ENCODE measurements at regions not wholly inside any gene's neighbourhood (a gene's known extent, or its start where the extent isn't known, plus 50 kb on each side); places are given as distances from the start of the nearest gene placed in this dataset.

- TF ChIP-seq EZH2 (IDR thresholded peaks at IDR 0.05; ENCODE audit: borderline replicate concordance, low read length) = no peak
- no peaks in the 10 kb centered on the region for H4K20me1 ChIP-seq (ENCODE audit: insufficient read depth, low read length)
- H3K9ac ChIP-seq (ENCODE audit: low read length) = no peak overlapping the region
- no peaks in the 10 kb centered on the region for H3K27me3 ChIP-seq (ENCODE audit: insufficient read depth, low read length)
- no peak overlapping the region for H3K4me3 ChIP-seq (ENCODE audit: low read depth, low read length, poor library complexity, severe bottlenecking)
- no peak overlapping the region for H3K4me2 ChIP-seq (ENCODE audit: low read length)
- H2AFZ ChIP-seq (ENCODE audit: low read length) = no peak overlapping the region
- H3K9me3 ChIP-seq (ENCODE audit: low read length) = no peaks in the 10 kb centered on the region
- H3K27ac ChIP-seq (ENCODE audit: low read depth, low read length, poor library complexity, severe bottlenecking) = no peak overlapping the region
- no peaks in the 10 kb centered on the region for H3K4me1 ChIP-seq (ENCODE audit: insufficient read depth, low read length, severe bottlenecking)
- H3K79me2 ChIP-seq (ENCODE audit: insufficient read depth, low read length) = no peaks in the 10 kb centered on the region
- no peaks in the 10 kb centered on the region for H3F3A ChIP-seq (ENCODE audit: insufficient read depth, low read length)
- H3K9me2 ChIP-seq (ENCODE audit: low read depth, low read length) = no peaks in the 10 kb centered on the region
- H3K36me3 ChIP-seq (ENCODE audit: insufficient read depth, low read length) = no peaks in the 10 kb centered on the region
Measured at GRCh38 chr10:9848278-9848677, 1169.4 kb upstream of the CELF2 start.

- Histone ChIP-seq H3K4me2 (ENCODE audit: low read length) (no peak overlapping the region), H3K79me2 (ENCODE audit: insufficient read depth, low read length) (no peaks in the 10 kb centered on the region), H3K4me3 (ENCODE audit: low read depth, low read length, poor library complexity, severe bottlenecking) (no peak overlapping the region), H3K27me3 (ENCODE audit: insufficient read depth, low read length) (no peaks in the 10 kb centered on the region), H3K27ac (ENCODE audit: low read depth, low read length, poor library complexity, severe bottlenecking) (no peak overlapping the region), H2AFZ (ENCODE audit: low read length) (no peak overlapping the region), H3K36me3 (ENCODE audit: insufficient read depth, low read length) (no peaks in the 10 kb centered on the region), H3K9me2 (ENCODE audit: low read depth, low read length) (no peaks in the 10 kb centered on the region), H3K4me1 (ENCODE audit: insufficient read depth, low read length, severe bottlenecking) (no peaks in the 10 kb centered on the region), H4K20me1 (ENCODE audit: insufficient read depth, low read length) (no peaks in the 10 kb centered on the region), H3K9ac (ENCODE audit: low read length) (no peak overlapping the region), H3K9me3 (ENCODE audit: low read length) (no peaks in the 10 kb centered on the region), H3F3A (ENCODE audit: insufficient read depth, low read length) (no peaks in the 10 kb centered on the region)
- TF ChIP-seq CTCF (IDR thresholded peaks at IDR 0.05; ENCODE audit: low read length) (no peak), EZH2 (IDR thresholded peaks at IDR 0.05; ENCODE audit: borderline replicate concordance, low read length) (no peak)
Measured at GRCh38 chr10:9848981-9849380, 1168.7 kb upstream of the CELF2 start.

GRCh38 chr10:9850415-9850814 is 1167.3 kb upstream of the CELF2 start:
- H3K4me2 ChIP-seq (ENCODE audit: low read length) = no peak overlapping the region
- no peak overlapping the region for H3K27ac ChIP-seq (ENCODE audit: low read depth, low read length, poor library complexity, severe bottlenecking)
- H3K4me1 ChIP-seq (ENCODE audit: insufficient read depth, low read length, severe bottlenecking) = no peaks in the 10 kb centered on the region
- H3K9ac ChIP-seq (ENCODE audit: low read length) = no peak overlapping the region
- no peaks in the 10 kb centered on the region for H4K20me1 ChIP-seq (ENCODE audit: insufficient read depth, low read length)
- H3F3A ChIP-seq (ENCODE audit: insufficient read depth, low read length) = no peaks in the 10 kb centered on the region
- no peak for TF ChIP-seq EZH2 (IDR thresholded peaks at IDR 0.05; ENCODE audit: borderline replicate concordance, low read length)
- TF ChIP-seq CTCF (IDR thresholded peaks at IDR 0.05; ENCODE audit: low read length) = no peak
- H2AFZ ChIP-seq (ENCODE audit: low read length) = no peak overlapping the region
- H3K9me2 ChIP-seq (ENCODE audit: low read depth, low read length) = no peaks in the 10 kb centered on the region
- no peaks in the 10 kb centered on the region for H3K36me3 ChIP-seq (ENCODE audit: insufficient read depth, low read length)
- no peaks in the 10 kb centered on the region for H3K79me2 ChIP-seq (ENCODE audit: insufficient read depth, low read length)
- H3K9me3 ChIP-seq (ENCODE audit: low read length) = no peaks in the 10 kb centered on the region
- H3K4me3 ChIP-seq (ENCODE audit: low read depth, low read length, poor library complexity, severe bottlenecking) = no peak overlapping the region
- no peaks in the 10 kb centered on the region for H3K27me3 ChIP-seq (ENCODE audit: insufficient read depth, low read length)

GRCh38 chr10:9851808-9852207 is 1165.9 kb upstream of the CELF2 start:
- H3K9ac ChIP-seq (ENCODE audit: low read length) = no peak overlapping the region
- H3K36me3 ChIP-seq (ENCODE audit: insufficient read depth, low read length) = no peaks in the 10 kb centered on the region
- H3K9me2 ChIP-seq (ENCODE audit: low read depth, low read length) = no peaks in the 10 kb centered on the region
- H3K27ac ChIP-seq (ENCODE audit: low read depth, low read length, poor library complexity, severe bottlenecking) = no peak overlapping the region
- no peak overlapping the region for H3K4me2 ChIP-seq (ENCODE audit: low read length)
- no peaks in the 10 kb centered on the region for H4K20me1 ChIP-seq (ENCODE audit: insufficient read depth, low read length)
- no peaks in the 10 kb centered on the region for H3K4me1 ChIP-seq (ENCODE audit: insufficient read depth, low read length, severe bottlenecking)
- no peak overlapping the region for H3K4me3 ChIP-seq (ENCODE audit: low read depth, low read length, poor library complexity, severe bottlenecking)
- H3K27me3 ChIP-seq (ENCODE audit: insufficient read depth, low read length) = no peaks in the 10 kb centered on the region
- H3K9me3 ChIP-seq (ENCODE audit: low read length) = no peaks in the 10 kb centered on the region
- no peaks in the 10 kb centered on the region for H3F3A ChIP-seq (ENCODE audit: insufficient read depth, low read length)
- no peak for TF ChIP-seq EZH2 (IDR thresholded peaks at IDR 0.05; ENCODE audit: borderline replicate concordance, low read length)
- TF ChIP-seq CTCF (IDR thresholded peaks at IDR 0.05; ENCODE audit: low read length) = no peak
- H2AFZ ChIP-seq (ENCODE audit: low read length) = no peak overlapping the region
- H3K79me2 ChIP-seq (ENCODE audit: insufficient read depth, low read length) = no peaks in the 10 kb centered on the region
